HG03135 (cell line): ENCODE measurements at regions not wholly inside any gene's neighbourhood (a gene's known extent, or its start where the extent isn't known, plus 50 kb on each side); places are given as distances from the start of the nearest gene placed in this dataset.

Experiments
- ATAC-seq: cut with Tn5 transposase; IDR thresholded peaks from one replicate; pipeline ENCODE4 v1.9.1; 2021; ENCODE audit warnings: mild to moderate bottlenecking, moderate library complexity; ENCODE audit not compliant: unreplicated experiment

DNA sequence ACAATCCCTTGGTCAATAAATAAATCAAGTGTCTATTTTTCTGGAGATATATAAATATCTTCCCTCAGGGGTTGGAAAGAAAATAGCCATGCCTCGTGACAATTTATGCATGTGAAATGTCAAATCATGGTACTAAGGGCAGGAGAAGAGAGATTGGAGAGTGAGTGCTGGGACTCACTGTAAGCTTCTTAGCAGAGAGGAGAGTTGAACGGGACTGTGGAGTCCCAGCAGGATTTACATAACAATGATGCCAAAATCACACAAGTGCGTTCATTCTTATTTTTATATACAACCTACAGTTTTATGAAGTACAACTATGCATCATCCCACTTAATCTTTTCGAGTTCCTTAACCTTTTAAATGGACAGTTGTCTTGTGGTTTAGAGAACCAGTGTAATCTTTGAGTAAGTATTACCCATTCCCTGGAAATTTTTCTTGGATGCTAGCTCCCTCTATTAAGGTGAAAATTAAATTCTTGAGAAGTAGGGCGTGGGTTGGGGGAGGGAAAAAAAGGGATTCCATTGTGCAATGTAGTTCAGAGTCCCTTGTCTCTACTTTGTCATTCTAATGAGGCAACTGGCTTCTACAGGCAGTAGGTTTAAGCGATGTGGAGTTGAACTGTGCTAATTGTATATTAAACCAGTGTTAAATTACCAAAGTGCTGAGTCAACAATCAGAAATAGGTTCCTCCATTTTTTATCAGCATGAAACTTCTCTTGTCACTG, 143.6 kb upstream of the EPHA4 start:
- no peak for ATAC-seq

DNA sequence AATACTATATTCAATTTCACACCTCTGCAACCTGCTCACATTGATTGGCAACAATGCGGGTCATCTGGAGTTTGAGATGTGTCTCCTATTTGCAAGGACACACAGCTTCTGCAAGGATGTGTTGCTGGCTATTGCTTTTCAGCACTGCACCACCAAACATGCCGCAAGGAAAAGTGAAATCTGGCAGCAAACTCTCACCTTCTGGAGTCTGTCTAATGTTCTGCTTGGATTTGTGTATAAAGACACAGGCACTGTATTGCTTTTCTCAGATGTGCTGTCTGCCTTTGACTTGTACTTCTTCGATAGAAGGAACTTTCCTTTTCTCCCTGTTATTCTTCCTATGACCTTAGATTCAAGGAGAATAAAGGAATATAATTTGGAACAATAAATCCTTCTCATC, 138.6 kb upstream of the EPHA4 start:
- no peak for ATAC-seq

DNA sequence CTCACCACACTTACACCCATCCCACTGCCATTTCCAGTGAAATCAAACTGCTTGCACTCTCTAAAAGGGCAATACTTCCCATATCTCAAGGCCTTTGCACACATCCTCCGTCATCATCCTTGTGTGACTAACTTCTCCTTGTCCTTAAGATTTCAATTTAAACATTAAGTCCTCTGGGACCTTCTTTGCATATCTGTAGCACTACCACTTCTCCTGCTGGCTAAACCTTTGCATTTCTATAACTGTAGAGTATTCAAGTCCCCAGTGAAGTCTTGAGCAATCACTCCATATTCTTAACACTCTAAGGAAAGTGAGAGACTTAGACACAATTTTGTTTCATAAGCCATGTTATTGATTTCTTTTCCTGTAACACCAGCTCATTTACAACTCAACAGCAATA, 136.8 kb upstream of the EPHA4 start:
- no peak for ATAC-seq

DNA sequence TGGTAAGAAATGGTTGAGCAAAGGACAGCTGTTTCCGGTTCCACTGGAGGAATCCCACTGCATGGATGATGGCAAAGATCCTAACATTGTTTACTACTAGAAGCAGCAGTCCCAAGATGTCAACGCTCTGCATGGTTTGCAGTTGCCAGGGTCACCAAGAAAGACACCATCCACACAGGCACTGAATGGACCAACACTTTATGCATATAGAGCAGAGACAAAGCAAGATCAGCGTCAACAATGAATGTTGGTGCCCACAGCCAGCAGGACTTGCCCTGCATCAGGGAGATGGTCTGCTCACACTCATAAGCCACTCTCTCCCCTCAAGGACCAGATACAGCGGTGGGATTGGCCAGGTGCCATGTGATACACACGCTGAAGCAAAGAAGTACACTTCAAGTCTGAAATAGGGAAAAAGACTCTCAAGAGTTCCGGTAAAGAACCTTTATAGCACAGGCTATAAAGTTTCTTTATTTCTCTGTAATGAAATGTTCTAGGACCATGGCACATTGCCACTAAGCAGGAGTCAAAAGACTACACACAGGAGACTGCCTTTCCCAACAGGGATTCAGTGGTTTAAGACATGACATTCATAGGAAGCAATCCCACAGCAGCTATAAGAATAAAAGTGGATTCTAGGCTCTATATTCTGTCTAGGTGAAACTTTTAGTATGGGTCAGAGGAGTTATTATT, 133.2 kb upstream of the EPHA4 start:
- no peak for ATAC-seq

DNA sequence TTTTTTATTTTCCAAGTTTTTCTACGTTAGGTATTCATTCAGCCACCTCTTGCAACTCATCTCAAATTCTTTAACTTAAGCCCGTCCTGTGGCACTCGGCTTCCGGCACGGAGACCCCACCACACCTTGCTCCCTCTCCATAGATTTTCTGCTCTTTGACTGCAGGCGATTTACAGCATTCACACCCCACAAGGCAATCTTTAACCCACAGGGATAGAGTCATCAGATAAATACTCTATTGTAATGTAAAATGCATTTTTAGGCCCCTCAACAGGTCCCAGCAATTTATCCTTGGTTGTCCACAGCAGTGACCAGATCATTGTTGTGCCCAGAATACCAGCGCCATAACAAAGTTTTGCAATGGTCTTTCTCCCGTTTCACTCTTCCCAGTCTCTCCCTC, 132.3 kb upstream of the EPHA4 start:
- ATAC-seq, result no peak

DNA sequence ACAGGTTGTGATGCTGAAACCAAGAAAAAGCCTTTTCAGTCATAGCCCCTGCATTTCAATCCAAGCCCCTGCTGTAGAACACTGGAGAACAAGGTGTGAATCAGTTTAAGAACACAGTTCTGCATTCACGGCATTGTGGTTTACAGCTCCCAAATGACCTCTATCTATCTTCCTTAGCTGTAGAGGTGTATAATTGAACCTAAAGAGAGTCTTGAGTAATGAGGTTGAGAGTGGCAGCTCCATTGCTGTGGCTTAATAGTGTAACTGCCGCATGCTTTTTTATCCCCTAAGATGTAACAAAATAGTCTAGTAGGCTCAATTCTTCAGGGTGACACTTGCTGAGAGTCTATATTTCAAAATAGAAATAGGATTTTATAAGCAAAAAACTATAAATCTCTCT, 121.3 kb upstream of the EPHA4 start:
- ATAC-seq, result no peak

DNA sequence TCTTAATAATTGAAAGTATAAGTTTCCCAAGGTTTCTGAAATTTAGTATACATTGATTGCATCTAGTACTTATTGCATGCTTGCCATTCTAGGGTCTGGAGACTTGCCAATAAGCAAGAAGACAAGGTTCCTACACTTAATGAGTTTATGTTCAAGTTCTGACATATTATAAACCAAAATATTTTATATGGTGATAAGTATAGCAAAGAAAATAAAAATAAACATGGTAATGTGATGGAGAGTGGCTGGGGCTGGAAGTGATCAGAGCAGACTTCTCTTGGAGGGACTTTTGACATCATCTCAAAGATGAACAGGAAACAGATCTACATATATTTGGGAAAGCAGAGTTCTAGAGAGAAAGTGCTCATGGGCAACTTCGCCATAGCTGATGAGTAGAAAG, 119.5 kb upstream of the EPHA4 start:
- no peak for ATAC-seq

DNA sequence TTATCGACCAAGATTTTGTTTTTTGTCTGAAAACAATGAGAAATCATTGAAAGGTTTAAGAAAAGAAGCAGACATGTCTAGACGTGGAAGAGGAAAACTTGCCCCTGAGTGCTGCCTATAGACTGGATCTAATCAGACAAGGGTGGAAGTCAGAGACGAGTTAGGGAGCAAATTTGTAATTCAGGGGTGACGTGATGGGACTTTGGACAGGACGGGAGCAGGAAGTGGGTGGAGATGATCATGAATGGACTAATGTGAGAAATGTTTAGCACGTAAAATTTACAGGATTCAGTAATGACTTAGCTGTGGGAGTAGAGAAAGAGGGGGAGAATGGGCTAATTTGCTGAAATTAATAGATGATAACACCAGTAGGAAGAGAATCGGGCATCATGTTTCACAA, 117.0 kb upstream of the EPHA4 start:
- no peak for ATAC-seq

DNA sequence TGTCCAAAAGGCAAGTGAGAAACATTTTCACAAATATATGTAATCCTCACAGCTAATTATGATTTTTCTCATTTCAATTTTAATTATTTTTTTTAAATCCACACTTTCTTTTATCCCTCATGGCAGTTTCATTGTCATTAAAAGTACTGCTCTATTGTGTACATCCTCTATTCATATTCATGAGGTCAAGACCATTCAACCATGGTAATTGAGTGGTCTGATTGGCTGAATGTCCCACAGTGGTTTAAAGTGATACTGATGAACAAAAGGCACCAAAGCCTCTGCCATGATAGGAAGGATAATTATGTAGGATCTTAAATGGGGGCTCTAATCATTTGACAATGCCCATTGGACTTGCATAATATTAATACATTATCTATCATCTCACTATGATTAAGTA, 108.4 kb upstream of the EPHA4 start:
- no peak for ATAC-seq

DNA sequence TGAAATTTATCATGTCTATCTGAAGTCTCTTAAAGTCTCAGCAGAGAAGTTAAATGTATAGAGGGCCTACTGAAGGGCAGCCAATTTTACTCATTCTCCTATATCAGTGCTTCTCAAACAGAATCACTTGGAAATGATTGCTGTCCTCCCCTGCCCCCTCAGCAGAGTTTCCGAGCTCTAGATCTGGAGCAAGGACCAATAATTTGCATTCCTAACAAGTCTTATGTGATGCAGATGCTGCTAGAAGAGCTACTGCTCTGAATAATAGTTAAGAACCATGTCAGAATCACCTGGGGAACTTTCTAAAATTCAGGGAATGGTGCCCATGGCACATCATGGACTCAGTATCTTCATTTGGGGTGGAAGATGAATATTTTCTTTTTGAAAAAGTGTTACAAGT, 105.6 kb upstream of the EPHA4 start:
- no peak for ATAC-seq

DNA sequence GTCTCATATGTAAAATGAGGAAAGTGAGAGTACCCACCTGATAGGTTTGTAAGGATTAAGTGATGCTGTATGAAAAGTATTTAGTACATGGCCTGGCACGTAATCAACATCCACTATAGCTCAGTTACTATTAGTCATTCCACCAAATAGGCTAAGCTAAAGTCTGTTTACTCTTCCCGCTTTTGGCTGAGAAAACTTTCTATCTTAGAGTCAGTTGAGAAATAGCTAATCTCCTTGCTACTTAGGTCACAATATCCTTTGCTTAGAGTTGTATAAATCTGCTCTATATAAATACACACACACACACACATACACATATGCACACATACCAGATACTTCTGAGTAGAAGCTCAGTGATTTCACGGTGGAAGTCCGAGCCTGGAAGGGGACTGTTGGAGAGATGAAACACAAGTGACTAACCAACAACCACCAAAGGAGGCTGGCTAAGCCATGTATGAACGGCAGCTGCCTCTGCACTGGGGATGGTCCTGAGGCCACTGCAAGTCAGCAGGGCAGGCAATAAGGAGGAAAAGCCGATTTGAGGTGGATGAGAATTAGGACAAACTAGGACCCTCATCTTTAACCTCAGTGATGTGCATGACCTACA, 104.6 kb upstream of the EPHA4 start:
- ATAC-seq, result no peak

DNA sequence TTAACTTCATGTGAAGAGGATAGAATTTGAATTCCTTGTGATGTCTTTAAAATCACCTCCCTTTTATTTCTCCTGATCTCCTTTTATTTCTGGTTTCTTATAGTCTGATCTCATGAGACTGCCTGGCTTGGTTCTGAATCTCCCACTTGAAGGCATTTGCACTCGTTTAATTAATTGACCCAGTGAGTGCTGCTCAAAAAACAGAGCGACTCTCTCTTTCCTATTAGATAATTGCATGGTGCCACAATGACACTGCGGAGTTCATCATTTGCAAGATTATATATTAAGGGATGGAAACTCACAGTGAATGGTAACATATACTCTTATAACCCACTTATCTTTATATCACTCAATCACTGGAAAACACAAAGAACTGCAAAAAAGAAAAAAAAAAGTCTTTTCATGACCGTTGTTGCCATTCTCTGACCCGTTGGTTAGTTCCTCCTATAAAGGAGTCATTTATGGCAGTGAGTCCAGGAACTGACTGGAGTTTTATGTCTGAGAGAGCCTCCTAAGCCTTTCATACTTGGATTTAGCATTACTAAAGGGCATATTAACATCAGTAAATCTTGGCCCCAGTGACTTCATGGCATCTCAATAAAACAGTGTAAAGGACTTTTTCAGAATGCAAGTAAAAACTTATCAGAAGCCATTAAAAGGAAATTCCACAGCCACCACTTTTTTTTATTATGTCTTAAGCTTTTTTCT, 103.3 kb upstream of the EPHA4 start:
- ATAC-seq, result no peak

DNA sequence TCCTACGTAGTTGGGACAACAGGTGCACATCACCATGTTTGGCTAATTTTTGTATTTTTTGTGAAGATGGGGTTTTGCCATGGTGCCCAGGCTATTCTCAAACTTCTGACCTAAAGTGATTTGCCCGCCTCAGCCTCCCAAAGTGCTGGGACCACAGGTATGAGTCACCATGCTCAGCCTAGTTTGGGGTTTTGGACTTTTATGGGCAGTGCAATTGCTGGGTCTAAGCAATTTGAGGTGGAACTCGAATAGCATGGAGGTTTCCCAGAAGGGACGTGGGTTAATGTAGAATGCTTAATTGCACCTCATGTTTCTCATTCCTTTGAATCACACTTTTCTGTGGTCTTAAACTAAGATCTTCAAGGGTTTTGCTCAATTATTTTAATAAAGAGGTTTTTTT, 102.3 kb upstream of the EPHA4 start:
- no peak for ATAC-seq

DNA sequence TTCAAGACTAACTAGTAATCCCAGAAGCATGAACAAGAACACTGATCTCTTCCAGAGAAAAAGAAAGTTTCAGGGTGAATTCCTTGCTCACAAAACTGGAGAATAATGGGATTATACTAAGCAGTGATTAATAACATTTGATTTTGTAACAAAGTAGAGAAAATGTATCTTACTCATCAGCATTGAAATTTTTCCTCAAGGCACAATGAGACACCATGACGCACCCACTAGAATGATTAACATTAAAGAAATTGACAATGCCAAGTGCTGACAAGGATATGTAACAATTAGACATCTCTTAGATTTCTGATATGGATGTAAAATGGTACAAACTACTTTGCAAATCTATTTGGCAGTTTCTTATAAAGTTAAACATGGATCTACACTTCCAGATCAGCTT, 101.1 kb upstream of the EPHA4 start:
- no peak for ATAC-seq

DNA sequence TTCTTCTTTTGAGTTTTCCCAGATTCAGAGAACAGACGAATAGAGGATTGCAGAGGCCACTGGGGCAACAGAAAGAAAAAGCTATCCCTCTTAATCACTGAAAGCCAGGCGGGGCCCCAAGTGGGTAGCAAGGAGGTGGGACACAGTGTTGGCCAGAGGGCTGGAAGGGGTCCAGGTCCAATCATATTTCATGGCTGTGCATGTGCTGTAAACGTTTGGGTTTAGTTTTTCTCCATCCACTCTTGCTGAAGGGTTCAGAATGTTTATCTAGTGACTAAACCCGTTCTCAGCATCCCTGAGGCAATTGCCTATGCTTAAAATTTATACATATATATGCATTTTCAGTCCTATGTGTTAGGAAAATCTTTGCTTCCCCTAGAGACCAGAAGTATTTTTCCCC, 99.4 kb upstream of the EPHA4 start:
- no peak for ATAC-seq

DNA sequence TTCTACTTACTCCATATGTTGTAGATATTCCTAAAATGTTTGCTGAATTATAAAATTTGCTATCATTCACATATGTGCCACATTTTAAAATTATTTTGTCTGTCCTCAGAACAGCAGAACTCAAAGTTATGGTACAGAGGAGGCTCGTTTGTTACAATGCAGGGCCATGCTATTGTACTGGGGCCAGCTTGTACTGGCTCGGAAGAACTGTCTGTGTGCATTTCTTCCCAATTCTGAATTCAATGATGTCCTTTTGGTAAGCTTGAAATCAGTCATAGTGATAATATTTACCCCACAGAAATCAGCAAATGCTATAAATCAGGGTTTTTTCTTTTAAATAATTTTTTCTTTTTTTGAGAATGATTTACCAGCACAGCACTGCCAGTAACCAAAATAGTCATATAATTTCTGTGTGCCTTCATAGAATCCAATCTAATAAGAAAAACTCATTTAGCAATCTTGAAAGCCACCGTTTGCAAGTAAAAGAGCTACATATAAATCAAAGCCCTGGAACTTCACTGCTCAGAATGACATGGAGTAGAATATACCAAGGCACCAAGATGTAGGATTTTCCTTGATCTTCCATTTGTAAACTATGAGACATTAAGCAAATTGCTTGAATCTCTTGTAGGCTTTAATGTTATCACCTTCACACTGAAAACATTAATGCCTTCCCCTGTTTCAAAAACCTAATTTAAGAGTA, 90.7 kb upstream of the EPHA4 start:
- no peak for ATAC-seq

DNA sequence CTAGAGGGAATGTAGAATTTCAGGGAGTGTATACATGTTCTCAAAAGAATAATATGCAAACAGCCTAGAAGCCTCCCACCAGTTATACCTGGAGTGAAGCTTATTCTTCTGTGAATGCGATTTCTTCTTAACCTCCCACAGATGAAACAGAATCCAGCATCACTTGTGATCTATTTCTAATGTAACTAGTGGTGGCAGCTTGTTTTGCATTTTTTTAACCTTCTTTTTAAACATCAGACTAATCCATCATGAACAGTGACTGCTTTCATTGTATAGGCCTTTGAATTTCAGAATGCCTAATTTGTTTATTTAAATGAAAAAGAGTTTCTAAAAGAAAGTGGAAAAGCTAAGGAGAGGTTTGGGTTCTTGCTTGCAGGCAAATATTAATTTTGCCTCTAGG, 85.7 kb upstream of the EPHA4 start:
- no peak for ATAC-seq

DNA sequence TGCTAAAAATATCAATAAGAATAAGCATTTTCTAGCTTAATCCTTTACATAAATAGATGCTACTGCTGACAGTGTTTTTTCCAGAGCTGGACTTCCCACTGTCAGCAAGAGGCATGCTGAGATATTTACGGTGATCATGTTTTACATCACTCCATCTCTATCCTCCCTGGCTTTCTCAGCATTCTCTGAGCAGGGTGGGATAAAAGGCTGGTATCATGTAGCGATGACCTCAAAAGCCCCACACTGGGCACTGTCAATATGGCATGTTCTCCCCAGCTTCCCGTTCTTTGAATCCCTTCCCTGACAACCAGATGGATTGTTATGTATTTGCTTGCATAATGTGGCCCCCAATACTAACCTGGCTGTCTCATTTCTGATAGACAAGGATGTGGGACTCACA, 83.2 kb upstream of the EPHA4 start:
- no peak for ATAC-seq

DNA sequence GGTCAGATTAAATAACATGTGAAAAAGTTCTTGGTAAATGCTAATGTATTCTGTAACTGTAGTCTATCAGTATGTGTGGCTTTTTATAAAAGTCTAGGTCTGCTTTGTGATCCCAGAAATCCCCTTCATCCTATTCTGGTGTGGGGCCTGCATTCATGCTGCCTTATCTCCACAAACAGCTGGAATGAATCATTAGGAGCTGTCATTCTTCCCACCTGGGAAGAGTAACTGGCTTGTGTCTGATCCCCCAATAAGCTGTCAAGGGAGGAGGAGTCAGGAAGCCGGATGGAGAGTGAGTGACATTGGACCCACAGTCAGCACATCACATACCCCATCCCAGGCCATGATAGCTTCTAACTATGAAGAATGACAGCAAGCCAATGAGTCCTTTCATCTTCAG, 81.1 kb upstream of the EPHA4 start:
- ATAC-seq, result no peak

DNA sequence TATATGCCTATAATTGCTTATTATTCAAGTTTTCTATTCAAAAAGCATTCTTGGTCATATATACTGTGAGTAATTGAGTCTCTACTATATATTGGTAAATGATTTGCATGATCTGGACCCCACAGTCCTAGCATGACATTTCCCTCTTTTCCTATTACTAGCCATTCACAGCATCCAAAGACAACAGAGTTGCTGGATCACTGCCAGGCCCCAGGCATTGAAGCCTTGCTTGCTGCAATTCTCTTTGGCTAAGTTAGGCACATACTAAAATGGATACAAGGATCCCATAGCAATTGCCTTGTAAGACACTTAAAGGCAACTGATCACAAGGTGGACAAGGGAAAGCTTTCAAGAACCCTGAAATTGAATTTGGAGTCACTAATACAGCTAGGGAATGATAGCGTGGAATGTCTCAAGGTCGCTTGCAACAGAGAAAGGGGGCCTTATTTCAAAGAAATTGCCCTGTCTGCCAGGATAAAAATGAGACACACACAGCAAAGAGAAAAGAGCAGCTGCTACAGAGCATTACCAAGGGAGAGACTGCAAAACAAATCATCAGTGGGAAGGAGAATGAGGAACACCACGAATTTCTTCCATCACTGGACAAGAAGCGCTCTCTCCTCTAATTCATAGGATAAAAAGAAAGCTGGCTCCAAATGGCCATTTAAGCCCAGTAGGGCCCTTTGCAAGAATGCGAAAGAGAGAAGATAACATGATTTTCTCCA, 77.1 kb upstream of the EPHA4 start:
- ATAC-seq, result no peak

DNA sequence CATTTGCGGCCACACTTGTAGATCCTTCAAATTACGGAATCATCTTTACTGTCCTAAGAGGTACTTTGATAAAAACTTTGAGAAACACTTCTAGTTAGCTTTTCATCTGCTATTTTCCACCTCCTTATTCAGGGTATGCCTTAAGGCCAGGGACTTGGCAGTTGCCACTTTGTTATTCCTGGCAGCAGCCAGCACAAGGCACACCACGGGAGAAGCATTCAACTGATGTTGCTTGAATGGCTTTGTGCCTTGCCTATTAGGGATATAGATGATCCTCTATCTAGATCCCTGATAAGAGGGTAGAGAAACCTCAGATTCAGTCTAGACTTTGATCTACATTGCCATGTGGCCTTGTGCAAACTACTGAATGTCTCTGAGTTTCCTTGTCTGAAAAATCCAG, 70.3 kb upstream of the EPHA4 start:
- ATAC-seq, result no peak
